Nephron (organoid): ENCODE measurements at regions not wholly inside any gene's neighbourhood (a gene's known extent, or its start where the extent isn't known, plus 50 kb on each side); places are given as distances from the start of the nearest gene placed in this dataset.
A peak's percentile ranks its signal among the peaks of the same experiment; 100 is the strongest.

ENCODE experiments used
- H3K27ac Mint-ChIP-seq, 3 experiments: 2 replicates each; pipeline ENCODE4 v1.8.0; 2020; ENCODE audit warnings: mixed read lengths in 3 of 3, mild to moderate bottlenecking in 2 of 3, moderate library complexity in 1 of 3
- H3K27me3 Mint-ChIP-seq: 2 replicates; pipeline ENCODE4 v1.8.0; 2021; ENCODE audit warnings: low read depth, mild to moderate bottlenecking, moderate library complexity, mixed read lengths
- H3K36me3 Mint-ChIP-seq: 2 replicates; pipeline ENCODE4 v1.8.0; 2020; ENCODE audit warnings: low read depth, mixed read lengths
- H3K4me1 Mint-ChIP-seq: 2 replicates; pipeline ENCODE4 v1.8.0; 2020; ENCODE audit warnings: mixed read lengths
- H3K4me3 Mint-ChIP-seq, 3 experiments: 2 replicates each; pipeline ENCODE4 v1.8.0; 2020; ENCODE audit warnings: mild to moderate bottlenecking in 3 of 3, mixed read lengths in 3 of 3, moderate library complexity in 2 of 3
- H3K9me3 Mint-ChIP-seq: 2 replicates; pipeline ENCODE4 v1.8.0; 2020; ENCODE audit warnings: mixed read lengths
- TF ChIP-seq, protein P1 (sequence below), 3 experiments: fragments of 200-600 bp; sonication (generic); IDR thresholded peaks; one replicate each; pipeline ENCODE4 v1.5.0; 2021; ENCODE audit warnings: antibody characterized with exemption in 3 of 3; ENCODE audit not compliant: unreplicated experiment in 3 of 3

- no peaks in the 10 kb centered on the region for H3K4me1 Mint-ChIP-seq
- no peaks in the 10 kb centered on the region for H3K36me3 Mint-ChIP-seq
- H3K4me3 Mint-ChIP-seq: no peak overlapping the region
- H3K27me3 Mint-ChIP-seq: no peaks in the 10 kb centered on the region
- H3K27ac Mint-ChIP-seq: peak overlapping the region in 2 of 3 experiments; percentile 47 to 84
- TF ChIP-seq, protein P1, sequence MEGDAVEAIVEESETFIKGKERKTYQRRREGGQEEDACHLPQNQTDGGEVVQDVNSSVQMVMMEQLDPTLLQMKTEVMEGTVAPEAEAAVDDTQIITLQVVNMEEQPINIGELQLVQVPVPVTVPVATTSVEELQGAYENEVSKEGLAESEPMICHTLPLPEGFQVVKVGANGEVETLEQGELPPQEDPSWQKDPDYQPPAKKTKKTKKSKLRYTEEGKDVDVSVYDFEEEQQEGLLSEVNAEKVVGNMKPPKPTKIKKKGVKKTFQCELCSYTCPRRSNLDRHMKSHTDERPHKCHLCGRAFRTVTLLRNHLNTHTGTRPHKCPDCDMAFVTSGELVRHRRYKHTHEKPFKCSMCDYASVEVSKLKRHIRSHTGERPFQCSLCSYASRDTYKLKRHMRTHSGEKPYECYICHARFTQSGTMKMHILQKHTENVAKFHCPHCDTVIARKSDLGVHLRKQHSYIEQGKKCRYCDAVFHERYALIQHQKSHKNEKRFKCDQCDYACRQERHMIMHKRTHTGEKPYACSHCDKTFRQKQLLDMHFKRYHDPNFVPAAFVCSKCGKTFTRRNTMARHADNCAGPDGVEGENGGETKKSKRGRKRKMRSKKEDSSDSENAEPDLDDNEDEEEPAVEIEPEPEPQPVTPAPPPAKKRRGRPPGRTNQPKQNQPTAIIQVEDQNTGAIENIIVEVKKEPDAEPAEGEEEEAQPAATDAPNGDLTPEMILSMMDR (IDR thresholded peaks at IDR 0.05; ENCODE audit: unreplicated experiment in 3 of 3): no peak
- H3K9me3 Mint-ChIP-seq: peaks cover 7% of the 10 kb centered on the region
These were observed 226.8 kb upstream of the ATP10B start for GRCh38 chr5:161078793-161079192.

- Mint-ChIP-seq H3K4me1 (no peaks in the 10 kb centered on the region), H3K27me3 (no peaks in the 10 kb centered on the region), H3K9me3 (peaks cover 7% of the 10 kb centered on the region), H3K27ac (peak overlapping the region in 2 of 3 experiments; percentile 47 to 84), H3K36me3 (no peaks in the 10 kb centered on the region), H3K4me3 (no peak overlapping the region)
- TF ChIP-seq, protein P1 (IDR thresholded peaks at IDR 0.05; ENCODE audit: unreplicated experiment in 3 of 3): no peak
These were observed 226.0 kb upstream of the ATP10B start for GRCh38 chr5:161077936-161078545.

DNA sequence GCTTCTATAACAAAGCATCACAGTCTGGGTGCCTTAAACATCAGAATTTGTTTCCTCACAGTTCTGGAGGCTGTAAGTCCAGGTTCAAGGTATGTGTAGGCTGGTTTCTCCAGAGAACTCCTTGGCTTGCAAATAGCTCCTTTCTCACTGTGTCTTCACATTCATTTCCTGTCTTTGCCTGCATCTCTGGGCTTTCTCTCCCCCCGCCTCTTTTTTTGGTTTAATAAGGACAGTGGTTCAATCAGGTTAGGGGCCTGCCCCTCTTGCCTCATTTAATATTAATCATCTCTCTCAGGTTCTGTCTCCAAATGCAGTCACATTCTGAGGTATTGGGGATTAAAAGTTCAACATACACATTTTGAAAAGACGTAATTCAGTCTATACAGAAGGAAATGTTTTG is 225.5 kb upstream of the ATP10B start:
- H3K9me3 Mint-ChIP-seq: peaks cover 4% of the 10 kb centered on the region
- peak overlapping the region in 2 of 3 experiments; percentile 47 to 84 for H3K27ac Mint-ChIP-seq
- no peaks in the 10 kb centered on the region for H3K4me1 Mint-ChIP-seq
- H3K4me3 Mint-ChIP-seq: no peak overlapping the region
- H3K36me3 Mint-ChIP-seq: no peaks in the 10 kb centered on the region
- TF ChIP-seq, protein P1 (IDR thresholded peaks at IDR 0.05; ENCODE audit: unreplicated experiment in 3 of 3): no peak
- no peaks in the 10 kb centered on the region for H3K27me3 Mint-ChIP-seq

DNA sequence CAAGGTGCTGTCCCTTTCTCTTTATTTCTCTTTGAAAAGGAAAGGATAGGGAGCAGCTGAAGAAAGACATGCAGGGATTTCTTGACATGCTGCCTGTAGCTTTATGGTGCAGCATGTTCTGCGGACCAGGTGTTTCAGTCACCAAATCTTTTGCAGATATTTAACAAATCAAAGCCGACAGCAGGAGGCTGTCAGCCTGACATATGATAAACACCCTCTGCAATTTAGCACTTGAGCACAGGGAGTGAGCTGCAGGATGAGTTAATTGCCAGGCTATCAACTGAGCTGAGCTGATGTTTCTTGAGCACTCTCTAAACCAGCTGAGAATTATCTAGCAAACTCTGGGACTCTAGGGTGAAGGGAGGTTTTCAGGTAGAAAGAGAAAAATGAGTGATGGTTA is 212.8 kb upstream of the ATP10B start:
- no peak overlapping the region for H3K27ac Mint-ChIP-seq
- no peaks in the 10 kb centered on the region for H3K36me3 Mint-ChIP-seq
- no peaks in the 10 kb centered on the region for H3K27me3 Mint-ChIP-seq
- H3K9me3 Mint-ChIP-seq: peaks cover 2% of the 10 kb centered on the region
- no peak overlapping the region for H3K4me3 Mint-ChIP-seq
- TF ChIP-seq, protein P1 (IDR thresholded peaks at IDR 0.05; ENCODE audit: unreplicated experiment in 3 of 3): no peak
- H3K4me1 Mint-ChIP-seq: no peaks in the 10 kb centered on the region

GRCh38 chr5:161064297-161064696 is 212.3 kb upstream of the ATP10B start:
- Mint-ChIP-seq H3K4me3 (no peak overlapping the region), H3K36me3 (no peaks in the 10 kb centered on the region), H3K9me3 (no peaks in the 10 kb centered on the region), H3K4me1 (no peaks in the 10 kb centered on the region), H3K27ac (no peak overlapping the region), H3K27me3 (no peaks in the 10 kb centered on the region)
- TF ChIP-seq, protein P1 (IDR thresholded peaks at IDR 0.05; ENCODE audit: unreplicated experiment in 3 of 3): no peak

DNA sequence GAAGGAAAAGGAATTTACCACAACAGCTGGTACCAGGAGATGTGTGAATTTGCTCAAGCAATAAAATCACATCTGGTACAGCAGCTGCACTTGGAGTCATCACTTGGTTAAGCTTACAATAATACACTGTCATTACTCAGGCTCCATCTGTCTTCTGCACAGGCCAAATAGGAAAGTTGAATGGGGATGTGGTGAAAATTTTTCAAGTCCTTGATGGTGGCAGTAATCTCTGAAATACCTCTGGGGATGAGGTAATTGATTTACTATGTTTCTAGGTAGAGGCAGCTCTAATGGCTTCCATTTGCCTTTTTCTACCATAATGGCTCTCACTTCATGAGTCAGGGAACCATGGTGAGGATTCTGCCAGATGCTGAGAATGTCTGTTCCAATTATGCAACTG is 206.8 kb upstream of the ATP10B start:
- no peaks in the 10 kb centered on the region for H3K27me3 Mint-ChIP-seq
- H3K4me3 Mint-ChIP-seq: no peak overlapping the region
- H3K4me1 Mint-ChIP-seq: no peaks in the 10 kb centered on the region
- H3K9me3 Mint-ChIP-seq: no peaks in the 10 kb centered on the region
- TF ChIP-seq, protein P1 (IDR thresholded peaks at IDR 0.05; ENCODE audit: unreplicated experiment in 3 of 3): no peak
- no peaks in the 10 kb centered on the region for H3K36me3 Mint-ChIP-seq
- H3K27ac Mint-ChIP-seq: no peak overlapping the region
